ENCODE measurements at regions not wholly inside any gene's neighbourhood (a gene's known extent, or its start where the extent isn't known, plus 50 kb on each side); places are given as distances from the start of the nearest gene placed in this dataset.
"Not testable (repeated sequence)": the region's sequence is repeated elsewhere in the genome, so short reads cannot be mapped to it uniquely, and the experiment has no call there.

DNA sequence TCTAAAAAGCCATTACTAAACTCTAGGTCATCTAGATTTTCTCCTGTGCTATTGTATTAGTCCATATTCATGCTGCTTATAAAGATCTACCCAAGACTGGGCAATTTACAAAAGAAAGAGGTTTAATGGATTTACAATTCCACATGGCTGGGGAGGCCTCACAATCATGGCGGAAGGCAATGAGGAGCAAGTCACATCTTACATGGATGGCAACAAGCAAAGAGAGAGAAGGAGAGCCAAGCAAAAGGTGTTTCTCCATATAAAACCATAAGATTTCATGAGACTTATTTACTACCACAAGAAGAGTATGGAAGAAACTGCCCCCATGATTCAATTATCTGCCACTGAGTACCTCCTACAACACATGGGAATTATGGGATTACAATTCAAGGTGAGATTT lies 69.6 kb upstream of the CCDC6 start:
- not testable (repeated sequence) for DNase-seq (ENCODE audit: low spot score in 2 of 2); H3K27me3 ChIP-seq; H3K36me3 ChIP-seq; H3K27ac ChIP-seq; H3K4me1 ChIP-seq; H3K9me3 ChIP-seq; H3K4me3 ChIP-seq
- 100% methylated on average over 1 of the region's 1 CpG for WGBS

DNA sequence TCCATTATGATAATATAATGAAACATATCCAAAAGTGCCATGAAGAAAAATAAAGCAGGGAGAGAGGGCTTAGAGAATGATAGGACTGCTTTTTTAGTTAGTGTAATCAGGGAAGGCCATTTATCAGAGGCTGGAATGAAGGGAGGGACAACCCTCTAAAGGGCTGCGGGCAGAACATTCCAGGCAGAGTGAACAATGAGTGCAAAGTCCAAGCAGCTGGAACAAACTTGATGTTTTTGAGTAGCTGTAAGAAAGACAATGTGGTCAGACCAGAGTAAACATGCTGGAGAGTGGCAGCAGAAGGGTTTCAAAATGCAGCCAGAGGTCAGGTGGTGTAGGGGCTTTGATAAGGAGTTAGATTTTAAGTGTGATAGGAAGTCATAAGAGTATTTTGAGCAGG lies 65.6 kb upstream of the CCDC6 start:
- no peaks in the 10 kb centered on the region for H3K36me3 ChIP-seq
- 26% methylated on average over 1 of the region's 1 CpG for WGBS
- no peak overlapping the region for H3K27ac ChIP-seq
- H3K27me3 ChIP-seq: no peaks in the 10 kb centered on the region
- no peak for TF ChIP-seq POLR2A (IDR thresholded peaks at IDR 0.05)
- no peaks in the 10 kb centered on the region for H3K9me3 ChIP-seq
- H3K4me1 ChIP-seq: peaks cover 8% of the 10 kb centered on the region
- no peak for DNase-seq (ENCODE audit: low spot score in 2 of 2)
- no peak overlapping the region for H3K4me3 ChIP-seq

DNA sequence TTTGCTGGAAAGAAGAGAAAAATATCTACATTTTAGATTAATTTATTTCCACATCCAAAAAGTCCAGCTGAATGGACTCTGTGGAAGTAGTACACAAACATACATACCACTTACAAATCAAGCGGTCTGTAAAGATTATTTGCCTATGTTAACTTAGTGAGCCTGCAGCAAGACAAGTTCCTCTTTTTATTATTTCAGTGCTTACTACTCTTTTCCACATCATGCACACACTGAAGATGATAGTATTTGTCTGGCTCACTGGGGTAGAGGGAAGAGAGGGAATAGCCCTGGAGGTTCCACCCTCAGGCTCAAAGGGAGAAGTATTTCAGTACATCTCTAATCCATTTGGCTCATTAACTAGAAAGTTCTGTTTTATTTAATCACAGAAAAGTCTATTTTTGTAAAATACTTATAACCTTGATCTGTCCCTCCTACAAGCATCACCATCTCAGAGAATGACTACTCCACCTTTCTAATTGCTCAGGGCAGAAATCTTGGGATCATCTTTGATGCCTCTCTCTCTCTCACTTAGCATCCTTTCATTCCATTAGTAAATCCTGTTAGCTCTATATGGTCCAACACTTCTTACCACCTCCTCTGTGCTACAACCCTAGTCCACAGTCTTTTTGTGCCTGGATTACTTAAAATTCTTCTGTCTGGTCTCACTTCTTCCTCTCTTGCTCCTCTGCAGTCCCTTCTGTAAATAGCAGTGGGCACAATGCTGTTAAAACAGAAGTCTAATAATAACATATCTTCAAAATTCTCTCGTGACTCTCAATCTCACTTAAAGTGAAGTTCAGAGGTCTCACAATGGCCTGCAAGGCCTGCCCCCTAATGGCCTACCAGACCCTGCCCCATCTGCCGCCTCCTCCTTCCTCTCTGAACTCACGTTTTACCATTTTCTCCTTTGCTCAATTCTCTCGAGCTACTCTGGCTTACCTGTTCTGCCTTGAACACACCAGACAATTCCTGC lies 64.3 kb upstream of the CCDC6 start:
- H3K27ac ChIP-seq: no peak overlapping the region
- no peak overlapping the region for H3K4me3 ChIP-seq
- TF ChIP-seq POLR2A (IDR thresholded peaks at IDR 0.05): no peak
- no peak for TF ChIP-seq EP300 (IDR thresholded peaks at IDR 0.05)
- TF ChIP-seq, protein P1, sequence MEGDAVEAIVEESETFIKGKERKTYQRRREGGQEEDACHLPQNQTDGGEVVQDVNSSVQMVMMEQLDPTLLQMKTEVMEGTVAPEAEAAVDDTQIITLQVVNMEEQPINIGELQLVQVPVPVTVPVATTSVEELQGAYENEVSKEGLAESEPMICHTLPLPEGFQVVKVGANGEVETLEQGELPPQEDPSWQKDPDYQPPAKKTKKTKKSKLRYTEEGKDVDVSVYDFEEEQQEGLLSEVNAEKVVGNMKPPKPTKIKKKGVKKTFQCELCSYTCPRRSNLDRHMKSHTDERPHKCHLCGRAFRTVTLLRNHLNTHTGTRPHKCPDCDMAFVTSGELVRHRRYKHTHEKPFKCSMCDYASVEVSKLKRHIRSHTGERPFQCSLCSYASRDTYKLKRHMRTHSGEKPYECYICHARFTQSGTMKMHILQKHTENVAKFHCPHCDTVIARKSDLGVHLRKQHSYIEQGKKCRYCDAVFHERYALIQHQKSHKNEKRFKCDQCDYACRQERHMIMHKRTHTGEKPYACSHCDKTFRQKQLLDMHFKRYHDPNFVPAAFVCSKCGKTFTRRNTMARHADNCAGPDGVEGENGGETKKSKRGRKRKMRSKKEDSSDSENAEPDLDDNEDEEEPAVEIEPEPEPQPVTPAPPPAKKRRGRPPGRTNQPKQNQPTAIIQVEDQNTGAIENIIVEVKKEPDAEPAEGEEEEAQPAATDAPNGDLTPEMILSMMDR (IDR thresholded peaks at IDR 0.05): no peak
- TF ChIP-seq POLR2AphosphoS5 (IDR thresholded peaks at IDR 0.05): no peak
- no peaks in the 10 kb centered on the region for H3K36me3 ChIP-seq
- WGBS: 70% methylated on average over 5 of the region's 5 CpGs
- H3K4me1 ChIP-seq: peaks cover 20% of the 10 kb centered on the region
- H3K9me3 ChIP-seq: no peaks in the 10 kb centered on the region
- H3K27me3 ChIP-seq: no peaks in the 10 kb centered on the region
- no peak for DNase-seq (ENCODE audit: low spot score in 2 of 2)

DNA sequence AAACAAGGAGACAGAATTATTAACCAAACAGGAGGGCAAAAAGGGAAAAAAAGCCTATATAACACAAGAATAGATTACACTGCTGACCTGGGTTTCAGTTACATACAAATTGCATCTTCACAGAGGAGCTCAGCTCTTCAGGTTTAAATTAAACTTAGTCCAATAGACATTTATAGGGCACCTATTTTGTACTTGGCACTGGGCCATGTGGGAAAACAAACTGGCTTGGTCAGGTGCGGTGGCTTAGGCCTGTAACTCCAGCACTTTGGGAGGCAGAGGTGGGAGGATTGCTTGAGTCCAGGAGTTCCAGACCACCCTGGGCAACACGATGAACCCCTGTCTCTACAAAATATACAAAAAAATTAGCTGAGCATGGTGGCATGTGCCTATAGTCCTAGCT lies 62.3 kb upstream of the CCDC6 start:
- Histone ChIP-seq H3K27ac (no peak overlapping the region), H3K4me1 (peaks cover 24% of the 10 kb centered on the region), H3K4me3 (no peak overlapping the region), H3K36me3 (no peaks in the 10 kb centered on the region), H3K27me3 (no peaks in the 10 kb centered on the region), H3K9me3 (no peaks in the 10 kb centered on the region)
- DNase-seq (ENCODE audit: low spot score in 2 of 2): no peak
- 52% methylated on average over 2 of the region's 2 CpGs for WGBS
- no peak for TF ChIP-seq POLR2AphosphoS5 (IDR thresholded peaks at IDR 0.05)
- TF ChIP-seq, protein P1 (IDR thresholded peaks at IDR 0.05): no peak
- no peak for TF ChIP-seq EP300 (IDR thresholded peaks at IDR 0.05)
- no peak for TF ChIP-seq POLR2A (IDR thresholded peaks at IDR 0.05)

DNA sequence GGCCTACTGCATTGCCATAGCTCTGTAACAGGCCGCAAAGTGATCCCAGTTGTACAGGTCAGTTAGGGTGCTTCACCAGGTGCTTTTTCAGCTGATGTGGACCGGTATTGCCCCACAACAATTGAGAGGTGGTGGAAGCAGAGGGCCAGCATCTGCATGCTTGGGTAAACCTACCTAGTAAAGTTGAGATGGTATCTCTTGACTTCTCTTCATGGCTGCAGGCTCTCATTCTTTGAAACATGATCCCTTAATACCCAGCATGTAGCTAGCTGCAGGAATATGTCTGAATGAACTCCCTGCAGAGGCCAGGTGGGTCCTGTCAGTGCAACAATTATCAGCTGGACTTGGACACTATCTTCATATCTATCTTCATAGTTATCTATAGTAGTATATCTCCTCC lies 60.7 kb upstream of the CCDC6 start:
- Histone ChIP-seq H3K4me1 (peaks cover 24% of the 10 kb centered on the region), H3K27me3 (no peaks in the 10 kb centered on the region), H3K4me3 (no peak overlapping the region), H3K27ac (no peak overlapping the region), H3K36me3 (no peaks in the 10 kb centered on the region), H3K9me3 (no peaks in the 10 kb centered on the region)
- no peak for TF ChIP-seq EP300 (IDR thresholded peaks at IDR 0.05)
- TF ChIP-seq POLR2AphosphoS5 (IDR thresholded peaks at IDR 0.05): no peak
- no peak for TF ChIP-seq POLR2A (IDR thresholded peaks at IDR 0.05)
- TF ChIP-seq, protein P1 (IDR thresholded peaks at IDR 0.05): no peak
- WGBS: 50% methylated on average over 1 of the region's 2 CpGs
- DNase-seq (ENCODE audit: low spot score in 2 of 2): no peak

DNA sequence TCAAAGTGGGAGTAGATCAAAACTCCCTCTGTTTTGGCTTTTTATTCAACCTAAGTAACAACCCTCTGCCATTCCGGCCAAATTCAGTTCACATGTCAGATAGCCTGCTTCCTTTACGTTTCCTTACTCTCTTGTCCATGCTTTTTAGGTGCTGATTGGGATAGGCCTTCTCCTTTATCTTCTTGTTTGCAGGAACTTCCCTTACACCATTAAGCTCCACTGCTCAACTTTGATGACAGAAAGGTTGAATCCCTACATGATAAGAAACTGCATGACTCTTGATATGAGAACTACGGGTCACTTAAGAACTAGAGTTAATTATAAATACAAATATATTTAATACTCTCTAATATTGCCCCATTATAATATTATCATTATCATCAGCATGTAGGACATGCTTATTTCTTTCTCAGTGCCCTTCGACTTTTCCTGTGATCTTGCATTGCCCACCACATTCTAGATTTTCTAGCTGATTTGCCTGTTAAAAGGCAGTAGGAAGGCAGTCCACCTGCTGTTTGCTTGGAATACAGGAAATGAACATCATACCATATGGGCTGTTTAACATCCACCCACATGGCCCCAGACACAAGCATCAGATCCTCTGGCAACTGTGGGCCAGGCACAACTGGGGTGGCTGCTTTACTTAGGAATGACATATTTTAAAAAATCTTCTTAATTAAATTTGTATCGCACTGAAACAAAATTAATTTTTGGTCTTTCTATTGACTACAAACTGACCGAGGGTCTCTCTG lies 59.7 kb upstream of the CCDC6 start:
- 84% methylated on average over 6 of the region's 6 CpGs for WGBS
- peak overlapping the region; percentile 80 for H3K27ac ChIP-seq
- no peak for TF ChIP-seq POLR2AphosphoS5 (IDR thresholded peaks at IDR 0.05)
- no peak for TF ChIP-seq POLR2A (IDR thresholded peaks at IDR 0.05)
- TF ChIP-seq EP300 (IDR thresholded peaks at IDR 0.05): no peak
- TF ChIP-seq, protein P1 (IDR thresholded peaks at IDR 0.05): no peak
- no peaks in the 10 kb centered on the region for H3K36me3 ChIP-seq
- peaks cover 18% of the 10 kb centered on the region for H3K4me1 ChIP-seq
- H3K27me3 ChIP-seq: no peaks in the 10 kb centered on the region
- no peaks in the 10 kb centered on the region for H3K9me3 ChIP-seq
- no peak overlapping the region for H3K4me3 ChIP-seq
- DNase-seq (ENCODE audit: low spot score in 2 of 2): no peak
